ENCODE measurements at regions not wholly inside any gene's neighbourhood (a gene's known extent, or its start where the extent isn't known, plus 50 kb on each side); places are given as distances from the start of the nearest gene placed in this dataset.

DNA sequence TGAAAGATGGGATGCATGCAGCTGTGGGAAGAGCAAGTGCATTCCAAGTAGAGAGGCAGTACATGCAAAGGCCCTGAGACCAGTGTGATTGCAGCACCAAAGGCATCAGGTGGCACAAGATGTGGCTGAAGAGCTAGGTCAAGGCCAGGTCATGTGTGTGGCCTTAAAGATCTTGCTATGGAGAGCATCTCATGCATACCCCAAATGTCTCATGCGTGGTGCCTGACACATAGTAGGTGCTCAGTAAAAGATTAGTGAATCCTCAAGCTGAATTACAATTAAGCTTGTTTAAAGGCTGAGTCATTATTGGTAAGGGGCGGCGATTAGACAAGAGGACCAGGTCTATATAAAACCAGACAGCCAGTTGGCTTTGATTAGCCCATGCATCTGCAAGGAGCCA, 336.6 kb downstream of the FGFR2 start:
- TF ChIP-seq, protein P1, sequence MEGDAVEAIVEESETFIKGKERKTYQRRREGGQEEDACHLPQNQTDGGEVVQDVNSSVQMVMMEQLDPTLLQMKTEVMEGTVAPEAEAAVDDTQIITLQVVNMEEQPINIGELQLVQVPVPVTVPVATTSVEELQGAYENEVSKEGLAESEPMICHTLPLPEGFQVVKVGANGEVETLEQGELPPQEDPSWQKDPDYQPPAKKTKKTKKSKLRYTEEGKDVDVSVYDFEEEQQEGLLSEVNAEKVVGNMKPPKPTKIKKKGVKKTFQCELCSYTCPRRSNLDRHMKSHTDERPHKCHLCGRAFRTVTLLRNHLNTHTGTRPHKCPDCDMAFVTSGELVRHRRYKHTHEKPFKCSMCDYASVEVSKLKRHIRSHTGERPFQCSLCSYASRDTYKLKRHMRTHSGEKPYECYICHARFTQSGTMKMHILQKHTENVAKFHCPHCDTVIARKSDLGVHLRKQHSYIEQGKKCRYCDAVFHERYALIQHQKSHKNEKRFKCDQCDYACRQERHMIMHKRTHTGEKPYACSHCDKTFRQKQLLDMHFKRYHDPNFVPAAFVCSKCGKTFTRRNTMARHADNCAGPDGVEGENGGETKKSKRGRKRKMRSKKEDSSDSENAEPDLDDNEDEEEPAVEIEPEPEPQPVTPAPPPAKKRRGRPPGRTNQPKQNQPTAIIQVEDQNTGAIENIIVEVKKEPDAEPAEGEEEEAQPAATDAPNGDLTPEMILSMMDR (IDR thresholded peaks at IDR 0.05) = no peak
- no peak for TF ChIP-seq POLR2A (IDR thresholded peaks at IDR 0.05)

All from thyroid gland (tissue), 4 donors.